ENCODE measurements at regions not wholly inside any gene's neighbourhood (a gene's known extent, or its start where the extent isn't known, plus 50 kb on each side); places are given as distances from the start of the nearest gene placed in this dataset.

DNA sequence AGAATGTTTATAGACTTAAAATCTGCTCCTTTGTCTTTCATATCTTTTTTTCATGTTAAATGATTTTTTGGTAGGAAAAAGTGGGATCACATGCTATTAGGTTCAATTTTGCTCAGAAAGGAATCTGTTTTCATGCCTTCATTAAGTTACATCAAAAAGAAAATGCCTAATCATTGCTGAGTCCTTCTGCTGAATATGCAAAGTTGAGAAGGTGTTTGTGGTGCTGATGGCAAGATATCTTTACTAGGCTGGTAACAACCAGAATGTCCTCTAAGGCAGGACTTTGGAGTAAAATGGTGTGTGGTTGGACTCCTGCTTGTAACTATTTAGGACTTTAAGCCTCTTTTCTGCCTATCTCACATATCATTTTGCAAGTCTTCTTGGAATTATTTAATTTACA lies 88.3 kb downstream of the TRIB2 start:
- no peak for TF ChIP-seq EZH2phosphoT487 (IDR thresholded peaks at IDR 0.05; ENCODE audit: borderline replicate concordance, low read length)
- TF ChIP-seq, protein P1, sequence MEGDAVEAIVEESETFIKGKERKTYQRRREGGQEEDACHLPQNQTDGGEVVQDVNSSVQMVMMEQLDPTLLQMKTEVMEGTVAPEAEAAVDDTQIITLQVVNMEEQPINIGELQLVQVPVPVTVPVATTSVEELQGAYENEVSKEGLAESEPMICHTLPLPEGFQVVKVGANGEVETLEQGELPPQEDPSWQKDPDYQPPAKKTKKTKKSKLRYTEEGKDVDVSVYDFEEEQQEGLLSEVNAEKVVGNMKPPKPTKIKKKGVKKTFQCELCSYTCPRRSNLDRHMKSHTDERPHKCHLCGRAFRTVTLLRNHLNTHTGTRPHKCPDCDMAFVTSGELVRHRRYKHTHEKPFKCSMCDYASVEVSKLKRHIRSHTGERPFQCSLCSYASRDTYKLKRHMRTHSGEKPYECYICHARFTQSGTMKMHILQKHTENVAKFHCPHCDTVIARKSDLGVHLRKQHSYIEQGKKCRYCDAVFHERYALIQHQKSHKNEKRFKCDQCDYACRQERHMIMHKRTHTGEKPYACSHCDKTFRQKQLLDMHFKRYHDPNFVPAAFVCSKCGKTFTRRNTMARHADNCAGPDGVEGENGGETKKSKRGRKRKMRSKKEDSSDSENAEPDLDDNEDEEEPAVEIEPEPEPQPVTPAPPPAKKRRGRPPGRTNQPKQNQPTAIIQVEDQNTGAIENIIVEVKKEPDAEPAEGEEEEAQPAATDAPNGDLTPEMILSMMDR (IDR thresholded peaks at IDR 0.05; ENCODE audit: low read depth, low read length, poor library complexity, severe bottlenecking), result no peak

All from DOHH2 (cell line).